Prostate gland (tissue), 2 donors: ENCODE measurements at regions not wholly inside any gene's neighbourhood (a gene's known extent, or its start where the extent isn't known, plus 50 kb on each side); places are given as distances from the start of the nearest gene placed in this dataset.

ENCODE experiments used
- CTCF ChIP-seq, 4 experiments: fragments of 200-600 bp in 2 of 4; fragments of 450-650 bp in 2 of 4; sonication (generic) in 2 of 4; IDR thresholded peaks; 1 replicate in 3 of 4; 2 replicates in 1 of 4; pipeline ENCODE4 v1.5.1; 2016 to 2019; ENCODE audit warnings: antibody characterized with exemption in 4 of 4, mild to moderate bottlenecking in 2 of 4, moderate library complexity in 2 of 4
- POLR2A ChIP-seq: fragments of 450-650 bp; IDR thresholded peaks from one replicate; pipeline ENCODE4 v1.6.1; 2016; ENCODE audit warnings: antibody characterized with exemption, mild to moderate bottlenecking

- TF ChIP-seq CTCF (IDR thresholded peaks at IDR 0.05) (no peak), POLR2A (no peak)
Observed at GRCh38 chr17:6356562-6356961, 78.4 kb downstream of the AIPL1 start.
